ENCODE measurements at regions not wholly inside any gene's neighbourhood (a gene's known extent, or its start where the extent isn't known, plus 50 kb on each side); places are given as distances from the start of the nearest gene placed in this dataset.

DNA sequence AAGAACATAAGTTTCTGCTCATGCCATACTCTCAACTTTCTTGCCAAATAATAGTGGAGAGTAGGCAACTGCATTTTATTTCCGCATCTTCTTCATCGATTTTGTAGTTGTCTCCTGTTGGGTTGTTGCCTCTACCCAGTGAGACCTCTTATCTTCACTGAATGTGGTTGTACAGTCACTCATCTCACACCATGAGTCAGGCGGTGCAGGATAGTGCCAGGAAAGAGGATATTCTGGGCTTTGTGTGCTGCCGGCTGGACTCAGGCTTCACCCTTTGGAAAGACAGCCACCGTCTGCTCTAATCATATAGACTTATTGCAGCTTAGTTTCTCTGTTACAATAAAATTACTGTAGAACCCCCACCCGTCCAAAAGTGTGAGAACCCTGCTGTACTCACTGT lies 154.3 kb upstream of the USP24 start:
- DNase-seq: no peak
- in situ Hi-C loops (cut with MboI; ENCODE audit: low pct_unique_long_range_greater_than_20kb, low sequenced_read_pairs): no loop called here

DNA sequence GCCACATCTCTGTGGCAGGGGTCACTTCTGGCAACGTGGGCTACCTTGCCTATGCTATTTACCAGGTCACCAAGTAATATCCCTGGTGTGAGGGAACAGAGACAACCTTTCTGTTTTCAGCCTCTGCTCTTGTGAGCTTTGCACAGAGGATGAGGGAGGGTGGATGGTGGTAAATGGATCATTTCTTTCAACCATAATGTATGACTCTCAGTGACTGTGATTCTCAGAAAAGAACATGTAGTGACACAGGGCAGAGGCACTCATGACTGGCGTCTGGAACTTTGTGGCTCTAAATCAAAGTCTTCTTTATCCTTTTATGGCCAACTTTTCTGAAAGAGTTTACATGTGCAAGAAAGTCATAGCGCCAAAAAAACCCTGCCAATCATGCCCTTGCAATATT lies 153.5 kb upstream of the USP24 start:
- no peak for DNase-seq
- in situ Hi-C loops (cut with MboI; ENCODE audit: low pct_unique_long_range_greater_than_20kb, low sequenced_read_pairs): no loop called here

DNA sequence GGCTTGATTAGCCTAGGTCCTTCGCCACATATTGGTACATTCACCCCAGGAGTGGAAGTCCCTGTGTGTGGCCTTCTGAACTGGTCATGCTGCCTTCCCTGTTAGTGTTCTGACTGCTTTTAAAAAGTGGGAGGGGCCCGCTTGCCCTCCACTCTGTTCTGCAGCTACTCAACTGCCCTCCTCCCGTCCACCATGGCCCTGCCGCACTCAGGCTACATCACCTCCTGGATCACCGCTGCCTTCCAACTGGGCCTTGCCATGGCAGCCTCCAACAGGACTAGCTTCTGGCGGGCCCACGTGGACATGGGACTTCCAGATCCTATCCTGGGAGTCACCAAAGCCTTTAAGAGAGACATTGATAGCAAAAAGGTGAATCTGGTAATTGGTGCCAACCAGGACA lies 152.1 kb upstream of the USP24 start:
- in situ Hi-C loops (cut with MboI; ENCODE audit: low pct_unique_long_range_greater_than_20kb, low sequenced_read_pairs): no loop called here
- no peak for DNase-seq

DNA sequence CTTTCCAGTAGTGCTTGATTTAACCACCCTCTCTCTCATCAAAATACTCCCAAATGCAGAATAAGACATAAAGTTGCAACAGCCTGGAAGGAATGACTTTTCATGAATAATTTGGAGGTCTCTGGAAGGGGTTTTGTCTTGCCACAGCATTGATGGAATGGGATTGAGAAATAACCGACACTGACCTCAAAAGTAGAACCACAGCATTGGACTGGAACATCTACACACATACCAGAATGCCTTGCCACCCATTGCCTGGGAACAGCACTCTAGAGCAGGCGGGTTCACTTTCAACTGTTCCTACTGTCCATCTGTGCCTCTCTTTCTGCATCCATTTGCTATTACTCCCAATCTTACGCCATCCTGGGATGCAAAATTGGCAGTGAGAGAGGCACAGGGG lies 149.1 kb upstream of the USP24 start:
- DNase-seq: no peak
- in situ Hi-C loops (cut with MboI; ENCODE audit: low pct_unique_long_range_greater_than_20kb, low sequenced_read_pairs): no loop called here

DNA sequence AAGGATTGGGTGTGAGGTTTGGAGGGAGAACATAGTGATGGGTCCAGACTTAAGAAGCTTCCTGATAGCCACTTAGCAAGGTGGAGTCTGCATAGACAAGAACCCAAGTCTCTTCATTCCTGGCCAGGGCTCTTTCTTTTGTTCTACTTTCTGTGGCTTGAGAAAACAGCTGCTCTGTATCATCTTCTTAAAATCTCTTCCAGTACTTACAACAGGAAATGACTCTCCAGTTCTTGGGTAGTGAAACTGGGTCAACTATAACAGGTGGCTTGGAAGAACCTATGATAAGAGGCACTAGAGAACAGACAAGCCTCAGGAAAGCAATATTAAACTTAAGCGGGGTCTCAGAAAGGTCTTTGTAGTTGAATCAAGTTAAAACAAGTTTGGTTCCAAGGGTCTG lies 148.1 kb upstream of the USP24 start:
- no peak for DNase-seq
- in situ Hi-C loops (cut with MboI; ENCODE audit: low pct_unique_long_range_greater_than_20kb, low sequenced_read_pairs): no loop called here

DNA sequence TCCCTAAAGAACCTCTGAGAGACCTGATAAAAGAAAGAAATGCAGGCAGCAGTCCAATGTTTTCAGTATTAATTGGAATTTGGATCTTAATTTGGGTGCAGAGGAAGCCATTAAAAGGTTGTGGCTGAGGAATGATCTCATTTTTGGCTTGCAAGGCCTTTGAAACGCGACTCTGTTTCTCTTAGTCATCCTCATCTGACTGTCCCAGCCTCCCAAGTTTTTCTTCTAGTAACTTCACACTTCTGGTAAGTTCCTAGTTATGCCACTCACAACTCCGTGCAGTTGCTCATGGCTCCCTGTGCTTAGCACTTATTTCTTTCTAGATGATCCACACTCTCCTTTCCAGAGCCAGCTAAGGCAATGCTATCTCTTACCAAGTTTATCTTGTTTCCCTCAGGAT lies 147.4 kb upstream of the USP24 start:
- DNase-seq: no peak
- in situ Hi-C loops (cut with MboI; ENCODE audit: low pct_unique_long_range_greater_than_20kb, low sequenced_read_pairs): no loop called here

DNA sequence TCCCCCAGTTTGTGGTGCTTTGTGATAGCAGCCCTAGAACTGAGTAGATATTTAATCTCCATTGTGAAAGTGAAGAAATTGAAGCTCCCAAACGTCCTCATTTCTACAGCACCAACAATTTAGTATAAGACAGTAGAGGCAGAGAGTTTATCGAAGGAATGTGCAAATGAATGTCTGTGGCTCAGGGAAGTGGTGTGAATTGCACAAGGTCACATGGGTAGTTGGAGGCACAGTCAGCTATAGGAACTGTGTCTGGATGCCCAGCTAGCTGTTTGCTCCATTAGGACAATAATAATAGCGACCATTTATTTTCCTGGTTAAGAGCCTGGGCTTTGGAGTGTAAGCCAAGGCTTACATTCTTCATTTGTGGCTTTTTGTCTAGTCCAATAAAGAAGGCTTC lies 144.4 kb upstream of the USP24 start:
- in situ Hi-C loops (cut with MboI; ENCODE audit: low pct_unique_long_range_greater_than_20kb, low sequenced_read_pairs): no loop called here
- DNase-seq: no peak

DNA sequence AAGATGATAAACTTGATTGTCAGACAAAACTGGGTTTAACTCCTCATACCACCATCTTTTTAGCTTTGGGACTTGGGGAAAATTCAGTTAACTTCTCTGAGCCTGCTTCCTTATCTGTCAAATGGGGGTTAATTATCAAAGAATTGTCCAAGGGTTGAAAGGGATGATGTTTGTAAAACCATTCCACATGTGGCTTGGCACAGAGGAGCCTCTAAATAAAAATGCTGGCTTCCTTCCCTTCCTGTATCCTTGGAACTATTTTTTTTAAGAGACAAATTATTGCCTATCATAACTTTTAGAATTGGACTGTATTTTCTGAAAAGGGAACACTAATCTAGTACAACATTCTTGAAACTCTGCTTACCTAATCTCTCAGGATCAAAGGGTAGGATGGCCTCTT lies 143.4 kb upstream of the USP24 start:
- no peak for DNase-seq
- in situ Hi-C loops (cut with MboI; ENCODE audit: low pct_unique_long_range_greater_than_20kb, low sequenced_read_pairs): no loop called here

DNA sequence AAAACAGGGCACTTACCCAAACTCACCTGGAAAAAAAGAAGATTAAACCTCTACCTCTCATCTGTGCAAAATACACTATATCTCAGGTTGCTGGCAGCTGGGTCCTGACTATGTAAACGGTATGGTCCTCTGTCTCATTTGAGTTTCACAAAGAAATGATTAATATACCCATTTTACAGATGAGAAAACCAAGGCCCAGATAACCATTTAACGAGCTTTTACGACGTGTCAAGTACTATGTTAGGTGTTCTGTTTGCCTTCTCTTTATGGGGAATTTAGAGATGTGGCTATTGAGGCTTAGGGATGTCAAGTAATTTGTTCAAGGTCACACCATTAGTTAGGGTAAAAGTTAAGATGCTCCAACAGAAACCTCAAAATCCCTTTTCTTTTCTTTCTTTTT lies 140.4 kb upstream of the USP24 start:
- no peak for DNase-seq
- in situ Hi-C loops (cut with MboI; ENCODE audit: low pct_unique_long_range_greater_than_20kb, low sequenced_read_pairs): no loop called here

DNA sequence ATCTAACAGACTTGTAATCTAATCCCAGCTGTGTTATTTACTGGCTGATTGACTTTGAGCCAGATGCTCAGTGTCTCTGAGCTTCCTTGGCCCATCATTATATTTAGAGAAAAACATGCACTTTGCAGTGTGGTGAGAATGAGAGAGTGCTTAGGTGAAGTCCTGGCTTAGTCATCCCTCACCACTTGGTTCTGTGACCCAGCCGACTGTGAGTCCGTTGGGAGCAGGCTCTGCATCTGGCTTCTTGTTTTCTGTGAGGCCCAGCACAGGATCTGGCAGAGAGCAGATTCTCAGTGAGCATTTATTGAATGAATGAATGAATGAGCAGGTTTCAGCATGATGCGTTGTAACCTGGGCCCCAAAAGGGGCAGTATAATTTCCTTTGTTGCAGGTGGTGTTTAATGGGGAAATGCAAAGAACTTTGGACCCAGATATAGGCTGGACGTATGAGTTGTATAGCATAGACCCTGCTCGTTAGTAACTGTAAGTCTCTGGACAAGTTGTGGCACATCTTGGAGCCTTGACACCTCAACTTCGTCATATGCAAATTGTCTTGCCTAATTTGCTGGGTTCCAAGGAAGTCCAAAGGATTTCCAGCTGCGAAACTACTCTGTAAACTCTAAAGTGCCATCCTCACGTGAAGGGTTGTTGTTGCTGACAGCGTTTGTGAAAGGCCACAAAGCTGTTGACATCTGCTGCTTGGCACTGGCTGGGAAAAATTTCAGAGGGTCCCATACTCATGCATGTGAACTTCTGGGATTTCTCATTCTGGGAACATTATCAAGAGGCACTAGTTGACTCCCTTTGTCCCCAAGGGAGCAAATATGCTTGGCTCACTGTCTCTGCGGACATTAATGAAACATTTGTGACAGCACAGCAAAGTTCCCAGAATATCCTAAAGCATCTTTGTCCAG lies 138.8 kb upstream of the USP24 start:
- in situ Hi-C loops (cut with MboI; ENCODE audit: low pct_unique_long_range_greater_than_20kb, low sequenced_read_pairs): no loop called here
- no peak for DNase-seq

DNA sequence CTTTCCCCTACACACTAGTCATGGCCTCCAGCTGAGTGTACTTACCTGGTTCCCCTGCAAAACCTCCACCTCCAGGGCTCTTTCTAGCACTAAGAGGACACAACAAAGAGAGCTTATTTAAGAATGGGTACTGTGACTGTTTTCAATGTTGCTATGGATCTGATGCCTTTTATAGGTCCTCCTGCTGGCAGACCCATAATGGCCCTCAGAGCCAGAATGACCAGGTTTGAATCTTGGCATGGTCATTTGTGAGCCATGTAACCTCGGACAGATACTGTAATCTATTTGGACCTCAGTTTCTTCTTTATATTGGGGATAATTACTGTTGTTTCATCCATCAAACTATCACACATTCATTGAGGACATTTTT lies 137.6 kb upstream of the USP24 start:
- no peak for DNase-seq
- in situ Hi-C loops (cut with MboI; ENCODE audit: low pct_unique_long_range_greater_than_20kb, low sequenced_read_pairs): no loop called here

DNA sequence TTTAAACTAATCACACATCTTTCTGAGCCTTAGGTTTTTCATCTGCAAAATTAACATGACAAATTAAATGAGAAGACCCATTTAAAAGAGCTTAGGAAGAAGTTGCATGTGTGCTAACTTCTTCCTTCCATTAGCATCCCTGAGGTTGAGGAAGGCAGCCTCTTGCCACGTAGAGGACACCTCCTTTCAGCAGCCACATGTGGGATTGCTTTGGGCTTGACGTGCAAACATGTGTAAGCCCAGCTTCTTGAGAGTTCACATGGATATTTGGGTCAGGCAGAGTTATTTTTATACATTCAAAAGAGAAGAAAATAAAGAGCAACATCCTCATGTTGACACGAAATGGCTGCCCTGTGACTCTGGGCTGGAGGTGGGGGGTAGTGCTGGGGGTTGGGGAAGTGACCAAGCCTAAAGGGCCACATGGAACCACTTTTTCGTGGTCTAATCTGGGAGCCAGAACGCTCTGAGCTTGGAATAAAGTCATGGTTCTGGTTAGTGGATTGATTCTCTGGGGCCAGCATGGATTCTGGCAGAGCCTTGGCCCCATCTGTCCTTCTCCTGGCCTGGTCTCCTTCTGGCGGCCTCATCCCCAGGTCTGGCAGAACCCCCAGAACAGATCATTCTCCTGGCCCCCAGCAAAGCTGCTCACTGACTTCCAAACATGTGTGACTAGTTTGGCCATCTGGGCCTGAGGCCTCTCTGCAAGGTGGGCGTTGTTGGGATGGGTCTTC lies 137.1 kb upstream of the USP24 start:
- in situ Hi-C loops (cut with MboI; ENCODE audit: low pct_unique_long_range_greater_than_20kb, low sequenced_read_pairs): no loop called here
- no peak for DNase-seq

DNA sequence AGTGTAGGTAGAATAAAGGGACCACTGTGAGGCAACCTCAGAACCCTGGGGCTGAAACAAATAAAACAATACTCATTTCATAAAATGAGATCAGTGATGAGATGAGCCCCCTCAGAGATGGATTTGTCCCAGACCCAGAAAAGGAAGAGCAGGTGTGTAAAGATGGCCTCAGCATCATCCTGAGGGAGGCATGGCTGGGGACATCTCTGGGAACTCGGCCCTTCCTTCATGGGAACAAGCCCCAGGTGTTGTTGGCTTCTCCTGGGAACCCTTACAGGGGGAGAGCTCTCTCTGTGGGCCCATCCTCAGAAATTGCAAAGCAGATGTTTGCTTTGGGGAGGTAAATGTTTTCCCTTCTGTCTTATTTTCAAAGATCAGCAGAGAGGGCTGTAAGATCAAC lies 133.2 kb upstream of the USP24 start:
- in situ Hi-C loops (cut with MboI; ENCODE audit: low pct_unique_long_range_greater_than_20kb, low sequenced_read_pairs): no loop called here
- no peak for DNase-seq

DNA sequence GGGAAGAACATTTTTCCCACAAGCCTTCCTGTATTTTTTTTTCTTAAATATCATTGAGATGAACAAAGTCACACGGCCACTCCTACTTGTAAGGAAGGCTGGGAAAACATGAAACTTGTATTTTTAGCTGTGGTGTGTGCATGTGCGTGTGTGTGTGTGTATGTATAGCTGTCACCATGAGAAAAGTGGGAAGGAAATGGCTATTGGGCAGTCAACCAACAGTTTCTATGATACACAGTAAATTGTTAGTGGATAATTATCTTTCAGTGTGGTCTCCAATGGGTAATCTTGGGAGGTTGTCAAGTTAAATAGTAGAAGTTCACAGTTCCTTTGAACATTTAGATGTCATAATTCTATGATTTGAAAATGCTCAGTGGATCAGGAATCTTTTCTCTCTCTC lies 132.7 kb upstream of the USP24 start:
- in situ Hi-C loops (cut with MboI; ENCODE audit: low pct_unique_long_range_greater_than_20kb, low sequenced_read_pairs): no loop called here
- DNase-seq: no peak

DNA sequence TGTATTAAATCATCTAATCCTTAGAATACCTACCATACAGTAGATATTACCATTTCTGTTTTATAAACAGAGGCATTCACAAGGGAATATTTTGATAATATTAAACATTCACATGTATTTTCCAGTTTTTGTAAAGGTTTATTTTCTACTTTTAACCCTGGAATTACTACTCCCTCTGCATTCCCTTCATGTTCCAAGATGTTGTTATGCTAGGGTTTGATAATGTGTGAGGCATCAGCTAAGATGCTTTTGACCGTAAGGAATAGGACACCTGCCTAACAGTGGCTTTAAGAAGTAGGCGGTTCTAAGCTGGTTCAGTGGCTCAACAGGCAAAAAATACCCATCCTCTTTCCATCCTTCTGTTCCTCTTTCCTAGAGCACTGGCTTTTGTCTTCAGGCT lies 131.9 kb upstream of the USP24 start:
- DNase-seq: no peak
- in situ Hi-C loops (cut with MboI; ENCODE audit: low pct_unique_long_range_greater_than_20kb, low sequenced_read_pairs): no loop called here

DNA sequence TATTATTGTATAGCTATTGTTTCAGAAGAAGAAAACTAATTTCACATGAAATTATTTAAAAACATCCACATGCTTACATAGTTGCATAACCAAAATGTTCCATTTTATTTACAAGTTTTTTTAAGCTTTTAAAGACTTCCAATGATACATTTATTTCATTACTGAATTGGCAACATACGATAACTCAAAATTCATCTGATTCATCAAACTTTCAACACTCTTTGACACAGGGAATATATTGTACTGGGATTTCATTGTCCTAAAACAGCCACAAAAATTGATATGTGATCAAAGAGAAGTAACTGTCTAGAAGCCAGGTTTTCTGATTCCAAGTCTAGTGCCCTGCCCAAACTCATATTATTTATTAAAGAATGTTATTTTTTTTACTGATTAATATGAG lies 131.4 kb upstream of the USP24 start:
- DNase-seq: no peak
- in situ Hi-C loops (cut with MboI; ENCODE audit: low pct_unique_long_range_greater_than_20kb, low sequenced_read_pairs): no loop called here

DNA sequence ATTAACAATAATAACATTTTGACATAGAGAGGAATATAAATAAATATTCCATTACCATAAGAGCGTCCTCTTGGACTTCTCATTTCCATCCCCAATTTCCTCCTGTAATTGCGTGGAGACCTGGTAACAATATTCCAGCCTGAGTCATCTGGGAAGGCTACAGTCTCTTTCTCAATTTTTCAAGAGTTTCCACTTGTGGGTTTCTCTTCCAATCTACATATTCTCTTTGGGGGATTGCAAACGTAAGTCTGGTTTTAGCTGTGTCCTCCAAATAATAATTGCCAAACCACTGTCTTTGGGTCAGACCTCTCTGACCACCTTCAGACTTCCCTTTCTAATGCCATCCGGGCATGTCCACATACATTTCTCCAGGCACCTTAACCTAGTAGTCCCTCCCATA lies 124.5 kb upstream of the USP24 start:
- in situ Hi-C loops (cut with MboI; ENCODE audit: low pct_unique_long_range_greater_than_20kb, low sequenced_read_pairs): no loop called here
- DNase-seq: no peak

DNA sequence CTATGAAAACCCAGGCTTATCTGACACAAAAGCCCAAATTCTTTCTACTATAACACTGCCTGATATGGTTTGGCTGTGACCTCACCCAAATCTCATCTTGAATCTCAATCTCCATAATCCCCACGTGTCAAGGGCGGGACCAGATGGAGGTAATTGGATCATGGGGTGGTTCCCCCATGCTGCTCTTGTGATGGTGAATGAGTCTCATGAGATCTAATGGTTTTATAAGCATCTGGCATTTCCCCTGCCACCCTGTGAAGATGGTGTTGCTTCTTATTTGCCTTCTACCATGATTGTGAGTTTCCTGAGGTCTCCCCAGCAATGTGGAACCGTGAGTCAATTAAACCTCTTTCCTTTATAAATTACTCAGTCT lies 123.3 kb upstream of the USP24 start:
- no peak for DNase-seq
- in situ Hi-C loops (cut with MboI; ENCODE audit: low pct_unique_long_range_greater_than_20kb, low sequenced_read_pairs): no loop called here

DNA sequence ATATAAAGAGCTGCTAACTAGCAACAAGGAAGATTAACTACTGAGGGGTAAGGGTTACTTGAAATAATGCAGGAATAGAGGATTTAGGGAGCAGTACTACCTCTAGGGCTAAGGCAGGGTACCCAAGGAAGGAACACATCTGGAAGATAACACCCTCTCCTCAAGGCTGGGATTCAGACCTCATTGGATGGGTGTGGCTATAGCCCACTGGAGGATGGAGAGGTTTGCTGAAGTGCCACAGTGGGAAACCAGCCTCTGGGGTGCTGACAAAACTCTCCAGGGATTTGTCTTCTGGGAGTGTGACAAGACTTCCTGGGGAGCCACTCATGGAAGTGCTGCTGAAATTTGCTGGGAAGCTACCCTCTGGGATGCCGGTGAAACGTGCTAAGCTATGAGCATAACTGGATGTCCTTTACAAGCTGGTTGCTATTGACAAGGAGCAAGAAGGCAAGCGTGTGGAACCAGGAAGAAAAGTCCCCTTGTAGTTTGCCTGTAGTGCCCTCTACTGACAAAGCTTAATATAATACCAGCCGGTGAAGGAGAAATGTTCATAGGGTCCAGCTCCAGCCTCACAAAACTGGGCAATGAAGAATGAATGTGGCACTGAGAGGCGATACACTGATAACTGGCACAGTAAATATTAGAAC lies 122.8 kb upstream of the USP24 start:
- DNase-seq: peak; percentile 67
- in situ Hi-C loops (cut with MboI; ENCODE audit: low pct_unique_long_range_greater_than_20kb, low sequenced_read_pairs): no loop called here

DNA sequence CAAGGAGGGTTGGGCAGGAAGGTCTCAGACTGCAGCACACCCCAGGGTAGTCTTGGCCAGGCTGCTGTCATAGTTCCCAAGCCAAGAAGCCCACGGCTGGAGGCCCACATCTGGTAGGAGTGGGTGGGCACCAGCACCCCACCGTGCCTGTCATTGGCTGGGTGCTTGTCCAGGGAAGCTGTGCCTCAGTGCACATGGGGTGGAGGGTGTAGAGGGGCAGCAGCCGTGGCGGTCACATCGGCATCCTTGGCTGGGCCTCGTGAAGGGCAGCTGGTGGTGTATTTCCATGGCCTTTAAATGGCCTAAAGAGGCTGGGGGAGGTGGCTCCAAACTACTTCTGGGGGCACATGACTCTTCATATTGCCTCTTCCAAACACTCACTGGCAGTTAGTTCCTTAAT lies 119.6 kb upstream of the USP24 start:
- DNase-seq: no peak
- in situ Hi-C loops (cut with MboI; ENCODE audit: low pct_unique_long_range_greater_than_20kb, low sequenced_read_pairs): no loop called here
